H1 (cell line): ENCODE measurements at regions not wholly inside any gene's neighbourhood (a gene's known extent, or its start where the extent isn't known, plus 50 kb on each side); places are given as distances from the start of the nearest gene placed in this dataset.

Experiments used
- CTCF ChIA-PET: fragments of 300-600 bp; sonication (Branson Sonifier 250); formaldehyde crosslinking; loops from one replicate; lab custom pipeline; 2021; ENCODE audit not compliant: partially characterized antibody; lab: Charles Lee
- POLR2A ChIA-PET: fragments of 300-600 bp; sonication (Branson Sonifier 250); formaldehyde crosslinking; loops from one replicate; lab custom pipeline; 2021; ENCODE audit warnings: inconsistent platforms; ENCODE audit not compliant: partially characterized antibody; lab: Charles Lee
- DNase-seq, 2 experiments: peaks; one replicate each; pipeline versions ENCODE4 v3.0.0 to v3.0.0-alpha.2; 2010 to 2022; ENCODE audit warnings: low spot score in 2 of 2, low read depth in 1 of 2, mixed read lengths in 1 of 2
- FAIRE-seq: peaks from 2 replicates; lab custom pipeline; 2011; peaks lifted over from hg19 to GRCh38; lab: Jason Lieb, UNC
- H2AFZ ChIP-seq: 2 replicates; pipeline ENCODE4 v1.8.1; 2012; ENCODE audit warnings: low read length, inconsistent platforms
- H2AK5ac ChIP-seq: 2 replicates; pipeline ENCODE4 v1.6.1; 2013; ENCODE audit warnings: low read depth, low read length
- H2BK120ac ChIP-seq: replicated peaks from 2 replicates; pipeline ENCODE3; 2013; ENCODE audit warnings: low read depth, low read length, inconsistent platforms
- H2BK12ac ChIP-seq: 2 replicates; pipeline ENCODE4 v1.6.1; 2013; ENCODE audit warnings: low read depth, low read length
- H2BK15ac ChIP-seq: 2 replicates; pipeline ENCODE4 v1.6.1; 2013; ENCODE audit warnings: low read length
- H2BK20ac ChIP-seq: 2 replicates; pipeline ENCODE4 v1.6.1; 2013; ENCODE audit warnings: low read length
- H2BK5ac ChIP-seq: 2 replicates; pipeline ENCODE4 v1.6.1; 2013; ENCODE audit warnings: low read depth, low read length
- H3K14ac ChIP-seq: 2 replicates; pipeline ENCODE4 v1.6.1; 2013; ENCODE audit warnings: inconsistent platforms; ENCODE audit not compliant: insufficient read length
- H3K18ac ChIP-seq: 2 replicates; pipeline ENCODE4 v1.6.1; 2013; ENCODE audit warnings: low read length; ENCODE audit errors: extremely low read depth
- H3K23ac ChIP-seq: 2 replicates; pipeline ENCODE4 v1.6.1; 2013; ENCODE audit warnings: inconsistent platforms; ENCODE audit not compliant: insufficient read length
- H3K23me2 ChIP-seq: 2 replicates; pipeline ENCODE4 v1.6.1; 2013; ENCODE audit warnings: low read depth, low read length
- H3K27ac ChIP-seq: 2 replicates; pipeline ENCODE4 v1.6.1; 2011; ENCODE audit warnings: low read depth, low read length, inconsistent platforms
- H3K27me3 ChIP-seq, 4 experiments: replicated peaks in 1 of 4; 1 replicate in 1 of 4; 2 replicates in 3 of 4; pipeline versions ENCODE4 v1.6.1 to v1.8.1; 2011 to 2013; ENCODE audit warnings: low read length in 3 of 4, mild to moderate bottlenecking in 3 of 4, inconsistent platforms in 2 of 4, mixed read lengths in 2 of 4, moderate library complexity in 1 of 4; ENCODE audit not compliant: control insufficient read depth in 3 of 4, insufficient read depth in 3 of 4; ENCODE audit errors: extremely low read depth in 1 of 4
- H3K36me3 ChIP-seq, 4 experiments: 2 replicates each; pipeline versions ENCODE4 v1.6.1 to v1.8.1; 2011 to 2013; ENCODE audit warnings: mild to moderate bottlenecking in 4 of 4, low read length in 3 of 4, moderate library complexity in 2 of 4, control low read depth in 1 of 4, inconsistent platforms in 1 of 4; ENCODE audit not compliant: insufficient read depth in 4 of 4, control insufficient read depth in 2 of 4
- H3K4ac ChIP-seq: replicated peaks from 2 replicates; pipeline ENCODE3; 2013; ENCODE audit warnings: low read length, low read depth, mixed read lengths, inconsistent platforms; ENCODE audit not compliant: insufficient read length
- H3K4me1 ChIP-seq, 4 experiments: replicated peaks in 1 of 4; 1 replicate in 1 of 4; 2 replicates in 3 of 4; pipeline versions ENCODE4 v1.6.1 to v1.8.1; 2011 to 2013; ENCODE audit warnings: low read length in 3 of 4, inconsistent platforms in 2 of 4, mixed read lengths in 1 of 4; ENCODE audit not compliant: insufficient read depth in 4 of 4, control insufficient read depth in 3 of 4
- H3K4me2 ChIP-seq, 2 experiments: 2 replicates each; pipeline versions ENCODE4 v1.6.1 to v1.8.1; 2011 to 2013; ENCODE audit warnings: low read depth in 2 of 2, low read length in 2 of 2, control low read depth in 1 of 2, inconsistent platforms in 1 of 2, mild to moderate bottlenecking in 1 of 2; ENCODE audit not compliant: insufficient read depth in 1 of 2
- H3K4me3 ChIP-seq, 4 experiments: fragments of 200-600, 300-600 bp in 1 of 4; sonication (generic), shearing (Covaris generic), sonication (Bioruptor Twin) in 1 of 4; 2 replicates each; pipeline versions ENCODE4 v1.5.1 to v1.8.1; 2011 to 2016; ENCODE audit warnings: low read length in 4 of 4, low read depth in 3 of 4, control low read depth in 2 of 4, inconsistent platforms in 2 of 4, mild to moderate bottlenecking in 2 of 4, mixed read lengths in 1 of 4, moderate library complexity in 1 of 4; ENCODE audit not compliant: insufficient read depth in 2 of 4; ENCODE audit errors: extremely low read depth in 1 of 4
- H3K56ac ChIP-seq: replicated peaks from 2 replicates; pipeline ENCODE3; 2013; ENCODE audit warnings: low read depth, mild to moderate bottlenecking, mixed read lengths, low read length, inconsistent platforms; ENCODE audit not compliant: insufficient read length
- H3K79me1 ChIP-seq: 2 replicates; pipeline ENCODE4 v1.6.1; 2013; ENCODE audit warnings: low read depth, low read length, control low read depth
- H3K79me2 ChIP-seq, 2 experiments: 2 replicates each; pipeline versions ENCODE4 v1.6.1 to v1.8.1; 2012 to 2013; ENCODE audit warnings: low read length in 2 of 2, mild to moderate bottlenecking in 2 of 2, inconsistent platforms in 1 of 2; ENCODE audit not compliant: insufficient read depth in 2 of 2, control insufficient read depth in 1 of 2
- H3K9ac ChIP-seq, 4 experiments: replicated peaks in 1 of 4; 1 replicate in 1 of 4; 2 replicates in 3 of 4; pipeline versions ENCODE4 v1.6.1 to v1.8.1; 2011 to 2013; ENCODE audit warnings: low read depth in 3 of 4, low read length in 3 of 4, control low read depth in 2 of 4, mild to moderate bottlenecking in 2 of 4, moderate library complexity in 2 of 4, inconsistent platforms in 1 of 4; ENCODE audit errors: extremely low read depth in 1 of 4
- H3K9me3 ChIP-seq, 2 experiments: 2 replicates each; pipeline versions ENCODE4 v1.6.1 to v1.8.1; 2012 to 2013; ENCODE audit warnings: mild to moderate bottlenecking in 2 of 2, moderate library complexity in 2 of 2, control low read depth in 1 of 2, inconsistent platforms in 1 of 2, low read depth in 1 of 2, low read length in 1 of 2, mixed read lengths in 1 of 2; ENCODE audit not compliant: insufficient read depth in 2 of 2
- H4K20me1 ChIP-seq, 2 experiments: replicated peaks in 1 of 2; 2 replicates each; pipeline versions ENCODE3 to v1.8.1; 2011 to 2013; ENCODE audit warnings: inconsistent platforms in 2 of 2, low read length in 2 of 2, mild to moderate bottlenecking in 1 of 2; ENCODE audit not compliant: insufficient read depth in 2 of 2, control insufficient read depth in 1 of 2
- H4K5ac ChIP-seq: 2 replicates; pipeline ENCODE4 v1.6.1; 2013; ENCODE audit warnings: low read length, low read depth, mixed read lengths, inconsistent platforms; ENCODE audit not compliant: insufficient read length
- H4K8ac ChIP-seq: 2 replicates; pipeline ENCODE4 v1.8.0; 2013; ENCODE audit warnings: mild to moderate bottlenecking, moderate library complexity, low read length, inconsistent platforms; ENCODE audit not compliant: insufficient read depth; ENCODE audit errors: extremely low read depth
- H4K91ac ChIP-seq: replicated peaks from 2 replicates; pipeline ENCODE3; 2013; ENCODE audit warnings: low read length, mixed read lengths, inconsistent platforms; ENCODE audit not compliant: insufficient read length
- EP300 ChIP-seq, 2 experiments: IDR thresholded peaks; 1 replicate in 1 of 2; 2 replicates in 1 of 2; pipeline ENCODE4 v1.6.1; 2011 to 2012; ENCODE audit warnings: low read depth in 2 of 2, low read length in 2 of 2, mild to moderate bottlenecking in 2 of 2, borderline replicate concordance in 1 of 2, inconsistent platforms in 1 of 2, moderate library complexity in 1 of 2
- HDAC2 ChIP-seq, 2 experiments: fragments of 300-600 bp in 1 of 2; sonication (generic) in 1 of 2; IDR thresholded peaks; 2 replicates each; pipeline ENCODE4 v1.6.1; 2011 to 2012; ENCODE audit warnings: low read depth in 2 of 2, low read length in 2 of 2, mild to moderate bottlenecking in 2 of 2, moderate library complexity in 2 of 2, borderline replicate concordance in 1 of 2, inconsistent platforms in 1 of 2
- SIRT6 ChIP-seq: IDR thresholded peaks from one replicate; pipeline ENCODE4 v1.7.1; 2012; ENCODE audit warnings: low read length, inconsistent platforms
- TBP ChIP-seq: IDR thresholded peaks from 2 replicates; pipeline ENCODE4 v1.6.1; 2011; ENCODE audit warnings: low read depth, low read length, improper control_type of control experiment
- WGBS, 2 experiments: shearing (Covaris generic) in 1 of 2; methylation state at CpG; one replicate each; pipeline versions ENCODE4 v1.1.6 to v1.1.7; 2013 to 2015; ENCODE audit warnings: low lambda C conversion rate in 2 of 2, mixed read lengths in 2 of 2, inconsistent platforms in 1 of 2, low coverage in 1 of 2, missing lambda C conversion rate in 1 of 2; ENCODE audit not compliant: insufficient replicate concordance in 2 of 2, insufficient coverage in 1 of 2, insufficient read length in 1 of 2; ENCODE audit errors: extremely low coverage in 1 of 2, missing lambda C conversion rate in 1 of 2; 5-methylcytosine and 5-hydroxymethylcytosine counted together

DNA sequence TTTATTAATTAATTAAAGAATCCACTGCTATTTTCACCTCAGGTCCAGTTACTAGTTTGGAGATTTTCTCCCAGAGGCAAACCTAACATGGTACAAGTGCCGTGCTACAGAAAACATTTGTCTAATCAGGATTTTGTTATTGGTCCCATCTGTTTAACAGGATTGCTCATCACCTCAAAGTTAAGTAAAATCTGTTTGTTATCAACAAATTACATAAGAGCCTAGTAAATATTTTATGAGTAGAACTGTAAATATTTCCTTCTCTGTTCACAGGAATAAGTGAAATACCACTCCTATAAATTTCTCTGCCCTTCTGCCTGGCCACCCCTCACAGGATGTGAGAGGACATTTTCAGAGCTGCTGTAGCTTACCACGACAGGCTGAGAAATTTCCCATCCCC, 200.2 kb downstream of the RAD51AP2 start:
- H2AK5ac ChIP-seq: no peak overlapping the region
- no peak overlapping the region for H3K56ac ChIP-seq
- 96% methylated on average over 2 of the region's 2 CpGs; no CpG with 5 or more reads in 1 of the 2 experiments for WGBS, 2 experiments
- FAIRE-seq: no peak
- no peak overlapping the region for H4K5ac ChIP-seq
- H2AFZ ChIP-seq: no peak overlapping the region
- H4K20me1 ChIP-seq: no peaks in the 10 kb centered on the region
- TF ChIP-seq HDAC2 (IDR thresholded peaks at IDR 0.05; ENCODE audit: borderline replicate concordance in 1 of 2, low read depth in 2 of 2, low read length in 2 of 2) (no peak), EP300 (IDR thresholded peaks at IDR 0.05; ENCODE audit: borderline replicate concordance in 1 of 2, low read depth in 2 of 2, low read length in 2 of 2) (no peak), SIRT6 (no peak), TBP (no peak)
- H3K79me2 ChIP-seq: no peaks in the 10 kb centered on the region
- H3K36me3 ChIP-seq: no peaks in the 10 kb centered on the region
- ChIA-PET CTCF (interaction anchor here (8.0 kb wide), 1 partner anchor 8 kb away, joined by 46 read pairs; no protein-coding TSS in a partner anchor), POLR2A (no interaction called here)
- H3K4ac ChIP-seq: no peak overlapping the region
- H3K27me3 ChIP-seq: no peaks in the 10 kb centered on the region
- no peak overlapping the region for H3K27ac ChIP-seq
- no peak overlapping the region for H3K4me2 ChIP-seq
- no peak for DNase-seq
- H2BK5ac ChIP-seq: no peak overlapping the region
- no peak overlapping the region for H2BK120ac ChIP-seq
- no peaks in the 10 kb centered on the region for H3K79me1 ChIP-seq
- no peak overlapping the region for H3K23ac ChIP-seq
- no peaks in the 10 kb centered on the region for H3K4me1 ChIP-seq
- H4K8ac ChIP-seq: no peak overlapping the region
- no peak overlapping the region for H4K91ac ChIP-seq
- no peak overlapping the region for H3K14ac ChIP-seq
- H3K9ac ChIP-seq: no peak overlapping the region
- no peak overlapping the region for H3K18ac ChIP-seq
- H2BK20ac ChIP-seq: no peak overlapping the region
- no peak overlapping the region for H3K4me3 ChIP-seq
- no peaks in the 10 kb centered on the region for H3K23me2 ChIP-seq
- H2BK12ac ChIP-seq: no peak overlapping the region
- no peaks in the 10 kb centered on the region for H3K9me3 ChIP-seq
- H2BK15ac ChIP-seq: no peak overlapping the region
